OCI-LY7 (cell line): ENCODE measurements at regions not wholly inside any gene's neighbourhood (a gene's known extent, or its start where the extent isn't known, plus 50 kb on each side); places are given as distances from the start of the nearest gene placed in this dataset.

Experiments
- CTCF ChIP-seq: fragments of 200-600 bp; sonication (generic); conservative IDR thresholded peaks from 2 replicates; pipeline ENCODE4 v1.5.1; 2014; ENCODE audit warnings: mild to moderate bottlenecking, antibody characterized with exemption, low read length, moderate library complexity, mixed read lengths
- EZH2phosphoT487 ChIP-seq: fragments of 200-600 bp; sonication (generic); IDR thresholded peaks from 2 replicates; pipeline ENCODE4 v1.6.1; 2018; ENCODE audit warnings: low read depth, borderline replicate concordance, mild to moderate bottlenecking, mixed run types, antibody characterized with exemption, low read length, moderate library complexity, mixed read lengths

- TF ChIP-seq CTCF, result no peak
- TF ChIP-seq EZH2phosphoT487, result no peak
These were observed 489.7 kb downstream of the CNTN3 start for GRCh38 chr3:74124782-74125181.
